ENCODE measurements at regions not wholly inside any gene's neighbourhood (a gene's known extent, or its start where the extent isn't known, plus 50 kb on each side); places are given as distances from the start of the nearest gene placed in this dataset.
A peak's percentile ranks its signal among the peaks of the same experiment; 100 is the strongest.

GRCh38 chr11:120019191-120019590 lies 118.7 kb downstream of the TRIM29 start:
- H3K4me3 ChIP-seq (ENCODE audit: low read depth, low read length): no peak overlapping the region
- no peak for TF ChIP-seq CTCF (IDR thresholded peaks at IDR 0.05; ENCODE audit: insufficient read depth, low read depth, low read length)
- no peak for DNase-seq (ENCODE audit: low read depth)

GRCh38 chr11:120017582-120018150 lies 120.2 kb downstream of the TRIM29 start:
- no peak for TF ChIP-seq CTCF (IDR thresholded peaks at IDR 0.05; ENCODE audit: insufficient read depth, low read depth, low read length)
- no peak for DNase-seq (ENCODE audit: low read depth)
- no peak overlapping the region for H3K4me3 ChIP-seq (ENCODE audit: low read depth, low read length)

GRCh38 chr11:120013325-120014250 lies 124.3 kb downstream of the TRIM29 start:
- TF ChIP-seq CTCF (IDR thresholded peaks at IDR 0.05; ENCODE audit: insufficient read depth, low read depth, low read length): peak; percentile 77
- DNase-seq (ENCODE audit: low read depth): peak; percentile 33

GRCh38 chr11:120012245-120012644 lies 125.7 kb downstream of the TRIM29 start:
- no peak overlapping the region for H3K4me3 ChIP-seq (ENCODE audit: low read depth, low read length)
- DNase-seq (ENCODE audit: low read depth): no peak
- TF ChIP-seq CTCF (IDR thresholded peaks at IDR 0.05; ENCODE audit: insufficient read depth, low read depth, low read length): no peak

More at GRCh38 chr11:120013325-120014250, 124.3 kb downstream of the TRIM29 start:
- no peak overlapping the region for H3K4me3 ChIP-seq (ENCODE audit: low read depth, low read length)

GRCh38 chr11:120011836-120012235 lies 126.1 kb downstream of the TRIM29 start:
- TF ChIP-seq CTCF (IDR thresholded peaks at IDR 0.05; ENCODE audit: insufficient read depth, low read depth, low read length): no peak
- H3K4me3 ChIP-seq (ENCODE audit: low read depth, low read length): no peak overlapping the region

GRCh38 chr11:120010775-120011174 lies 127.1 kb downstream of the TRIM29 start:
- no peak overlapping the region for H3K4me3 ChIP-seq (ENCODE audit: low read depth, low read length)
- TF ChIP-seq CTCF (IDR thresholded peaks at IDR 0.05; ENCODE audit: insufficient read depth, low read depth, low read length): no peak
- no peak for DNase-seq (ENCODE audit: low read depth)

More at GRCh38 chr11:120011836-120012235, 126.1 kb downstream of the TRIM29 start:
- DNase-seq (ENCODE audit: low read depth): no peak
